Peyer's patch (tissue), 4 donors: ENCODE measurements at regions not wholly inside any gene's neighbourhood (a gene's known extent, or its start where the extent isn't known, plus 50 kb on each side); places are given as distances from the start of the nearest gene placed in this dataset.

Experiments
- POLR2A ChIP-seq, 2 donors: fragments of 450-650 bp; IDR thresholded peaks; one replicate each; pipeline ENCODE4 v1.5.1; 2017; ENCODE audit warnings: antibody characterized with exemption in 2 of 2, mild to moderate bottlenecking in 2 of 2, moderate library complexity in 2 of 2
- TF ChIP-seq, protein P1 (sequence below), 6 experiments: fragments of 450-650 bp in 4 of 6; fragments of 200-600 bp in 2 of 6; sonication (generic) in 1 of 6; IDR thresholded peaks; one replicate each; pipeline ENCODE4 v1.5.1; 2017 to 2019; ENCODE audit warnings: antibody characterized with exemption in 6 of 6, mild to moderate bottlenecking in 3 of 6, moderate library complexity in 1 of 6

DNA sequence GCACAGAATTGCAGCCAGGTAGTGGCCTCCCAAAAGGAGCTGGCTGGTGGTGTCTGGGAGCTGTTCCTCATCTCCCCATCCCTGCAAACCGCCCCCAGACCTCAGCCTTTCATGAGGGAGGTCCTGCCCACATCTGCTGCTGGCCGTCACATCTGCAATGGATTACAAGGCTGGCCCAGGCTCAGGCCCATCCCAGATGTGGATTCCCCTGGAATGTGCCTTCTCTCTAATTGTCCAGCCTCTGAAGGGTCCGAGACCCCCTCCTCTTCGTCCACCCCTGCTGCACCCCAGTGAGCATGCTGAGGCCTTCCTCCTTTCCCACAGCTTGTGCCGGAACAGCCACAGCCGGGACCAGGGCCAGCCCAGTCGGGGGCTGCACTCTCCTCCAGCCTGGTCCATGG lies 115.0 kb upstream of the NALF2 start:
- TF ChIP-seq, protein P1, sequence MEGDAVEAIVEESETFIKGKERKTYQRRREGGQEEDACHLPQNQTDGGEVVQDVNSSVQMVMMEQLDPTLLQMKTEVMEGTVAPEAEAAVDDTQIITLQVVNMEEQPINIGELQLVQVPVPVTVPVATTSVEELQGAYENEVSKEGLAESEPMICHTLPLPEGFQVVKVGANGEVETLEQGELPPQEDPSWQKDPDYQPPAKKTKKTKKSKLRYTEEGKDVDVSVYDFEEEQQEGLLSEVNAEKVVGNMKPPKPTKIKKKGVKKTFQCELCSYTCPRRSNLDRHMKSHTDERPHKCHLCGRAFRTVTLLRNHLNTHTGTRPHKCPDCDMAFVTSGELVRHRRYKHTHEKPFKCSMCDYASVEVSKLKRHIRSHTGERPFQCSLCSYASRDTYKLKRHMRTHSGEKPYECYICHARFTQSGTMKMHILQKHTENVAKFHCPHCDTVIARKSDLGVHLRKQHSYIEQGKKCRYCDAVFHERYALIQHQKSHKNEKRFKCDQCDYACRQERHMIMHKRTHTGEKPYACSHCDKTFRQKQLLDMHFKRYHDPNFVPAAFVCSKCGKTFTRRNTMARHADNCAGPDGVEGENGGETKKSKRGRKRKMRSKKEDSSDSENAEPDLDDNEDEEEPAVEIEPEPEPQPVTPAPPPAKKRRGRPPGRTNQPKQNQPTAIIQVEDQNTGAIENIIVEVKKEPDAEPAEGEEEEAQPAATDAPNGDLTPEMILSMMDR (IDR thresholded peaks at IDR 0.05) = no peak
- no peak for TF ChIP-seq POLR2A (IDR thresholded peaks at IDR 0.05)
